Mesenchymal stem cell (in vitro differentiated cells and primary cell): ENCODE measurements at regions not wholly inside any gene's neighbourhood (a gene's known extent, or its start where the extent isn't known, plus 50 kb on each side); places are given as distances from the start of the nearest gene placed in this dataset.
"Not testable (repeated sequence)": the region's sequence is repeated elsewhere in the genome, so short reads cannot be mapped to it uniquely, and the experiment has no call there.

ENCODE experiments used
- DNase-seq: peaks from one replicate; pipeline ENCODE4 v3.0.0-alpha.2; 2013
- H2AFZ ChIP-seq: one replicate; pipeline ENCODE4 v1.6.1; 2013; ENCODE audit warnings: low read depth, mild to moderate bottlenecking, control low read depth, inconsistent platforms, low read length, moderate library complexity
- H2AK5ac ChIP-seq: 2 replicates; pipeline ENCODE4 v1.6.1; 2013; ENCODE audit warnings: low read length, moderate library complexity, mild to moderate bottlenecking, inconsistent platforms; ENCODE audit not compliant: severe bottlenecking
- H2BK120ac ChIP-seq: one replicate; pipeline ENCODE4 v1.6.1; 2013; ENCODE audit warnings: low read depth, mild to moderate bottlenecking, inconsistent platforms, low read length, moderate library complexity
- H2BK12ac ChIP-seq, 2 experiments: one replicate each; pipeline ENCODE4 v1.6.1; 2013; ENCODE audit warnings: inconsistent platforms in 2 of 2, low read length in 2 of 2, mild to moderate bottlenecking in 2 of 2, moderate library complexity in 2 of 2, control low read depth in 1 of 2
- H2BK15ac ChIP-seq: one replicate; pipeline ENCODE4 v1.6.1; 2013; ENCODE audit warnings: mild to moderate bottlenecking, low read depth, inconsistent platforms; ENCODE audit not compliant: poor library complexity, severe bottlenecking
- H2BK5ac ChIP-seq: 2 replicates; pipeline ENCODE4 v1.6.1; 2013; ENCODE audit warnings: low read depth, mild to moderate bottlenecking, low read length, control low read depth, inconsistent platforms; ENCODE audit not compliant: poor library complexity, severe bottlenecking
- H3K14ac ChIP-seq, 2 experiments: one replicate each; pipeline ENCODE4 v1.6.1; 2013; ENCODE audit warnings: inconsistent platforms in 2 of 2, low read length in 2 of 2, control low read depth in 1 of 2, mild to moderate bottlenecking in 1 of 2, moderate library complexity in 1 of 2
- H3K18ac ChIP-seq, 2 experiments: one replicate each; pipeline ENCODE4 v1.6.1; 2013; ENCODE audit warnings: inconsistent platforms in 2 of 2, low read length in 2 of 2, control low read depth in 1 of 2, low read depth in 1 of 2, mild to moderate bottlenecking in 1 of 2
- H3K23ac ChIP-seq, 2 experiments: one replicate each; pipeline ENCODE4 v1.6.1; 2013; ENCODE audit warnings: inconsistent platforms in 2 of 2, low read length in 2 of 2, mild to moderate bottlenecking in 2 of 2, moderate library complexity in 2 of 2, control low read depth in 1 of 2
- H3K27ac ChIP-seq: 2 replicates; pipeline ENCODE4 v1.5.1; 2013; ENCODE audit warnings: mild to moderate bottlenecking, moderate library complexity, low read length, control low read depth, inconsistent platforms; ENCODE audit not compliant: poor library complexity, severe bottlenecking
- H3K27me3 ChIP-seq, 2 experiments: 2 replicates each; pipeline versions ENCODE4 v1.6.1 to v1.7.0; 2013; ENCODE audit warnings: low read length in 2 of 2, mild to moderate bottlenecking in 2 of 2, moderate library complexity in 2 of 2, control low read depth in 1 of 2, inconsistent platforms in 1 of 2; ENCODE audit not compliant: control insufficient read depth in 1 of 2, insufficient read depth in 1 of 2
- H3K36me3 ChIP-seq, 2 experiments: 2 replicates each; pipeline versions ENCODE4 v1.6.1 to v1.7.0; 2013; ENCODE audit warnings: low read length in 2 of 2, control low read depth in 1 of 2, inconsistent platforms in 1 of 2, low read depth in 1 of 2, mild to moderate bottlenecking in 1 of 2; ENCODE audit not compliant: insufficient read depth in 2 of 2, control insufficient read depth in 1 of 2
- H3K4ac ChIP-seq, 2 experiments: one replicate each; pipeline ENCODE4 v1.6.1; 2013; ENCODE audit warnings: inconsistent platforms in 2 of 2, low read length in 2 of 2, mild to moderate bottlenecking in 2 of 2, moderate library complexity in 2 of 2, control low read depth in 1 of 2, low read depth in 1 of 2
- H3K4me1 ChIP-seq: 2 replicates; pipeline ENCODE4 v1.6.1; 2013; ENCODE audit warnings: low read depth, low read length, control low read depth; ENCODE audit not compliant: control insufficient read depth, insufficient read depth
- H3K4me2 ChIP-seq: 2 replicates; pipeline ENCODE4 v1.6.1; 2013; ENCODE audit warnings: low read length, mild to moderate bottlenecking, inconsistent platforms; ENCODE audit not compliant: poor library complexity, severe bottlenecking
- H3K4me3 ChIP-seq, 2 experiments: 2 replicates each; pipeline versions ENCODE4 v1.5.1 to v1.7.0; 2013; ENCODE audit warnings: low read length in 2 of 2, mild to moderate bottlenecking in 2 of 2, control low read depth in 1 of 2, low read depth in 1 of 2; ENCODE audit not compliant: insufficient read depth in 1 of 2
- H3K79me1 ChIP-seq: replicated peaks from 2 replicates; pipeline ENCODE4 v1.6.1; 2013; ENCODE audit warnings: mild to moderate bottlenecking, control low read depth, low read length, inconsistent platforms; ENCODE audit not compliant: poor library complexity, severe bottlenecking
- H3K9ac ChIP-seq: 2 replicates; pipeline ENCODE4 v1.7.0; 2013; ENCODE audit warnings: mild to moderate bottlenecking, low read length, moderate library complexity
- H3K9me3 ChIP-seq: 2 replicates; pipeline ENCODE4 v1.7.0; 2013; ENCODE audit warnings: mild to moderate bottlenecking, low read length; ENCODE audit not compliant: control insufficient read depth
- H4K8ac ChIP-seq: one replicate; pipeline ENCODE4 v1.6.1; 2013; ENCODE audit warnings: inconsistent platforms, mild to moderate bottlenecking, low read length, moderate library complexity
- H4K91ac ChIP-seq: one replicate; pipeline ENCODE4 v1.6.1; 2013; ENCODE audit warnings: mild to moderate bottlenecking, low read length, inconsistent platforms
- WGBS: methylation state at CpG from one replicate; pipeline ENCODE4 v1.1.7; 2013; ENCODE audit warnings: mixed read lengths; 5-methylcytosine and 5-hydroxymethylcytosine counted together

- not testable (repeated sequence) for H3K9me3 ChIP-seq, H3K36me3 ChIP-seq, H2BK15ac ChIP-seq, H3K4me1 ChIP-seq, H2AFZ ChIP-seq, H2BK12ac ChIP-seq, H3K9ac ChIP-seq, H3K4ac ChIP-seq, H3K27ac ChIP-seq, H2BK120ac ChIP-seq, DNase-seq, H3K18ac ChIP-seq, H3K4me2 ChIP-seq, H2BK5ac ChIP-seq, H3K4me3 ChIP-seq, H4K91ac ChIP-seq, H3K23ac ChIP-seq, H4K8ac ChIP-seq, H3K79me1 ChIP-seq, H2AK5ac ChIP-seq, H3K27me3 ChIP-seq, H3K14ac ChIP-seq
- WGBS = 88% methylated on average over 1 of the region's 5 CpGs
Measured at GRCh38 chr21:5051303-5052018, 5469.9 kb upstream of the TPTE start.

GRCh38 chr21:5055027-5055754 is 5466.2 kb upstream of the TPTE start:
- H3K4me2 ChIP-seq, H2BK120ac ChIP-seq, H4K91ac ChIP-seq, H2AFZ ChIP-seq, H3K9ac ChIP-seq, H3K9me3 ChIP-seq, H3K27me3 ChIP-seq, H3K36me3 ChIP-seq, H3K27ac ChIP-seq, H3K14ac ChIP-seq, H3K23ac ChIP-seq, H4K8ac ChIP-seq, H2BK12ac ChIP-seq, H3K4ac ChIP-seq, H2BK5ac ChIP-seq, H2AK5ac ChIP-seq, H3K79me1 ChIP-seq, H3K4me3 ChIP-seq, H3K18ac ChIP-seq, H2BK15ac ChIP-seq, H3K4me1 ChIP-seq: not testable (repeated sequence)
- DNase-seq = peak; percentile 26
- no CpG with 5 or more reads among the region's 13 CpGs for WGBS

- H3K79me1 ChIP-seq, DNase-seq, H2BK15ac ChIP-seq, H3K4me1 ChIP-seq, H3K14ac ChIP-seq, H4K91ac ChIP-seq, H3K18ac ChIP-seq, H3K4ac ChIP-seq, H3K9me3 ChIP-seq, H2BK120ac ChIP-seq, H3K23ac ChIP-seq, H3K4me3 ChIP-seq, H3K36me3 ChIP-seq, H3K4me2 ChIP-seq, H3K27ac ChIP-seq, H2BK12ac ChIP-seq, H3K27me3 ChIP-seq, H4K8ac ChIP-seq, H2AFZ ChIP-seq, H2BK5ac ChIP-seq, H3K9ac ChIP-seq, H2AK5ac ChIP-seq: not testable (repeated sequence)
- no CpG with 5 or more reads among the region's 33 CpGs for WGBS
Measured at GRCh38 chr21:5055996-5056962, 5465.1 kb upstream of the TPTE start.

- not testable (repeated sequence) for H2BK120ac ChIP-seq, H3K4me2 ChIP-seq, H4K8ac ChIP-seq, H2BK5ac ChIP-seq, H2BK15ac ChIP-seq, H2AFZ ChIP-seq, H3K4me3 ChIP-seq, H3K23ac ChIP-seq, H3K18ac ChIP-seq, H3K9ac ChIP-seq, H4K91ac ChIP-seq, H3K4ac ChIP-seq, H3K27ac ChIP-seq, H3K14ac ChIP-seq, H3K9me3 ChIP-seq, DNase-seq, H3K79me1 ChIP-seq, H2BK12ac ChIP-seq, H3K4me1 ChIP-seq, H2AK5ac ChIP-seq, H3K36me3 ChIP-seq, H3K27me3 ChIP-seq
- WGBS = no CpG with 5 or more reads among the region's 24 CpGs
Measured at GRCh38 chr21:5057077-5057476, 5464.3 kb upstream of the TPTE start.
